SK-N-SH treated with all-trans-retinoic acid at 6 μM for 48 hours (cell line): ENCODE measurements at regions not wholly inside any gene's neighbourhood (a gene's known extent, or its start where the extent isn't known, plus 50 kb on each side); places are given as distances from the start of the nearest gene placed in this dataset.

ENCODE experiments used
- ATAC-seq: fragments of 200-7000 bp; cut with Tn5 transposase; 3 replicates; pipeline ENCODE4 v1.9.1; 2020; ENCODE audit warnings: mild to moderate bottlenecking, moderate library complexity
- BACH2 ChIP-seq: fragments of 250-450 bp; sonication (Bioruptor Pico); IDR thresholded peaks from 2 replicates; pipeline ENCODE4 v1.9.0; 2021; ENCODE audit warnings: mild to moderate bottlenecking, borderline replicate concordance
- CREB5 ChIP-seq: fragments of 250-450 bp; sonication (Bioruptor Pico); IDR thresholded peaks from 2 replicates; pipeline ENCODE4 v1.5.1; 2020; ENCODE audit warnings: low read depth, mild to moderate bottlenecking, moderate library complexity
- CSDC2 ChIP-seq: fragments of 250-450 bp; sonication (Bioruptor Pico); IDR thresholded peaks from 2 replicates; pipeline ENCODE4 v1.5.0; 2020; ENCODE audit warnings: mild to moderate bottlenecking, moderate library complexity
- CSRNP3 ChIP-seq: fragments of 250-450 bp; sonication (Bioruptor Pico); IDR thresholded peaks from 2 replicates; pipeline ENCODE4 v1.5.1; 2021; ENCODE audit warnings: mild to moderate bottlenecking, moderate library complexity
- ESRRG ChIP-seq: fragments of 250-450 bp; sonication (Bioruptor Pico); IDR thresholded peaks from 2 replicates; pipeline ENCODE4 v1.6.1; 2021; ENCODE audit warnings: mild to moderate bottlenecking
- GLIS3 ChIP-seq: fragments of 250-450 bp; sonication (Bioruptor Pico); IDR thresholded peaks from 2 replicates; pipeline ENCODE4 v1.5.0; 2020; ENCODE audit warnings: mild to moderate bottlenecking, moderate library complexity
- OSR1 ChIP-seq: fragments of 250-450 bp; sonication (Bioruptor Pico); IDR thresholded peaks from 2 replicates; pipeline ENCODE4 v1.8.0; 2022; ENCODE audit warnings: moderate library complexity, mild to moderate bottlenecking, inconsistent platforms
- POU6F1 ChIP-seq: fragments of 250-450 bp; sonication (Bioruptor Pico); IDR thresholded peaks from 2 replicates; pipeline ENCODE4 v1.8.0; 2021; ENCODE audit warnings: low read depth, mild to moderate bottlenecking, moderate library complexity, borderline replicate concordance
- PPARA ChIP-seq: fragments of 250-450 bp; sonication (Bioruptor Pico); IDR thresholded peaks from 2 replicates; pipeline ENCODE4 v1.5.0; 2020; ENCODE audit warnings: mild to moderate bottlenecking, borderline replicate concordance
- RARB ChIP-seq: fragments of 250-450 bp; sonication (Bioruptor Pico); IDR thresholded peaks from 2 replicates; pipeline ENCODE4 v1.8.0; 2021; ENCODE audit warnings: mild to moderate bottlenecking, moderate library complexity
- SNAI2 ChIP-seq: fragments of 250-450 bp; sonication (Bioruptor Pico); IDR thresholded peaks from 2 replicates; pipeline ENCODE4 v1.5.0; 2020; ENCODE audit warnings: mild to moderate bottlenecking, moderate library complexity
- TCF4 ChIP-seq: fragments of 250-450 bp; sonication (Bioruptor Pico); IDR thresholded peaks from 2 replicates; pipeline ENCODE4 v1.8.0; 2021; ENCODE audit warnings: mild to moderate bottlenecking, moderate library complexity, borderline replicate concordance
- ZC3H10 ChIP-seq: fragments of 250-450 bp; sonication (Bioruptor Pico); IDR thresholded peaks from 2 replicates; pipeline ENCODE4 v1.5.1; 2021; ENCODE audit warnings: mild to moderate bottlenecking, moderate library complexity
- ZFP3 ChIP-seq: fragments of 250-450 bp; sonication (Bioruptor Pico); IDR thresholded peaks from 2 replicates; pipeline ENCODE4 v1.5.0; 2020; ENCODE audit warnings: mild to moderate bottlenecking, moderate library complexity
- ZNF565 ChIP-seq: fragments of 450-650 bp; formaldehyde crosslinking; conservative IDR thresholded peaks from 2 replicates; pipeline ENCODE4 v1.5.0; 2020; ENCODE audit warnings: low read depth, mild to moderate bottlenecking, moderate library complexity
- TF ChIP-seq, protein P1 (sequence below): fragments of 250-450 bp; sonication (Bioruptor Pico); IDR thresholded peaks from 2 replicates; pipeline ENCODE4 v1.8.0; 2020; ENCODE audit warnings: mild to moderate bottlenecking, moderate library complexity, borderline replicate concordance
- TF ChIP-seq, protein P2 (sequence below): fragments of 250-450 bp; sonication (Bioruptor Pico); IDR thresholded peaks from 2 replicates; pipeline ENCODE4 v1.5.0; 2020; ENCODE audit warnings: mild to moderate bottlenecking, moderate library complexity

- no peak for ATAC-seq
- TF ChIP-seq ZC3H10 = no peak
- TF ChIP-seq TCF4 (CRISPR knock-in tag) = no peak
- TF ChIP-seq OSR1 (CRISPR knock-in tag) = no peak
- TF ChIP-seq GLIS3 (CRISPR knock-in tag) = no peak
- TF ChIP-seq POU6F1 = no peak
- TF ChIP-seq SNAI2 (CRISPR knock-in tag) = no peak
- no peak for TF ChIP-seq CSRNP3
- no peak for TF ChIP-seq ZNF565
- TF ChIP-seq ZFP3 (CRISPR knock-in tag) = no peak
- no peak for TF ChIP-seq ESRRG (CRISPR knock-in tag)
Measured at GRCh38 chr20:58094160-58094559, 134.3 kb downstream of the ANKRD60 start.

- no peak for ATAC-seq
- TF ChIP-seq TCF4 (CRISPR knock-in tag) = no peak
- no peak for TF ChIP-seq OSR1 (CRISPR knock-in tag)
- TF ChIP-seq, protein P1, sequence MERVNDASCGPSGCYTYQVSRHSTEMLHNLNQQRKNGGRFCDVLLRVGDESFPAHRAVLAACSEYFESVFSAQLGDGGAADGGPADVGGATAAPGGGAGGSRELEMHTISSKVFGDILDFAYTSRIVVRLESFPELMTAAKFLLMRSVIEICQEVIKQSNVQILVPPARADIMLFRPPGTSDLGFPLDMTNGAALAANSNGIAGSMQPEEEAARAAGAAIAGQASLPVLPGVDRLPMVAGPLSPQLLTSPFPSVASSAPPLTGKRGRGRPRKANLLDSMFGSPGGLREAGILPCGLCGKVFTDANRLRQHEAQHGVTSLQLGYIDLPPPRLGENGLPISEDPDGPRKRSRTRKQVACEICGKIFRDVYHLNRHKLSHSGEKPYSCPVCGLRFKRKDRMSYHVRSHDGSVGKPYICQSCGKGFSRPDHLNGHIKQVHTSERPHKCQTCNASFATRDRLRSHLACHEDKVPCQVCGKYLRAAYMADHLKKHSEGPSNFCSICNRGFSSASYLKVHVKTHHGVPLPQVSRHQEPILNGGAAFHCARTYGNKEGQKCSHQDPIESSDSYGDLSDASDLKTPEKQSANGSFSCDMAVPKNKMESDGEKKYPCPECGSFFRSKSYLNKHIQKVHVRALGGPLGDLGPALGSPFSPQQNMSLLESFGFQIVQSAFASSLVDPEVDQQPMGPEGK (CRISPR knock-in tag) = no peak
- TF ChIP-seq SNAI2 (CRISPR knock-in tag) = no peak
- TF ChIP-seq CSDC2 = no peak
- no peak for TF ChIP-seq POU6F1
- TF ChIP-seq, protein P2, sequence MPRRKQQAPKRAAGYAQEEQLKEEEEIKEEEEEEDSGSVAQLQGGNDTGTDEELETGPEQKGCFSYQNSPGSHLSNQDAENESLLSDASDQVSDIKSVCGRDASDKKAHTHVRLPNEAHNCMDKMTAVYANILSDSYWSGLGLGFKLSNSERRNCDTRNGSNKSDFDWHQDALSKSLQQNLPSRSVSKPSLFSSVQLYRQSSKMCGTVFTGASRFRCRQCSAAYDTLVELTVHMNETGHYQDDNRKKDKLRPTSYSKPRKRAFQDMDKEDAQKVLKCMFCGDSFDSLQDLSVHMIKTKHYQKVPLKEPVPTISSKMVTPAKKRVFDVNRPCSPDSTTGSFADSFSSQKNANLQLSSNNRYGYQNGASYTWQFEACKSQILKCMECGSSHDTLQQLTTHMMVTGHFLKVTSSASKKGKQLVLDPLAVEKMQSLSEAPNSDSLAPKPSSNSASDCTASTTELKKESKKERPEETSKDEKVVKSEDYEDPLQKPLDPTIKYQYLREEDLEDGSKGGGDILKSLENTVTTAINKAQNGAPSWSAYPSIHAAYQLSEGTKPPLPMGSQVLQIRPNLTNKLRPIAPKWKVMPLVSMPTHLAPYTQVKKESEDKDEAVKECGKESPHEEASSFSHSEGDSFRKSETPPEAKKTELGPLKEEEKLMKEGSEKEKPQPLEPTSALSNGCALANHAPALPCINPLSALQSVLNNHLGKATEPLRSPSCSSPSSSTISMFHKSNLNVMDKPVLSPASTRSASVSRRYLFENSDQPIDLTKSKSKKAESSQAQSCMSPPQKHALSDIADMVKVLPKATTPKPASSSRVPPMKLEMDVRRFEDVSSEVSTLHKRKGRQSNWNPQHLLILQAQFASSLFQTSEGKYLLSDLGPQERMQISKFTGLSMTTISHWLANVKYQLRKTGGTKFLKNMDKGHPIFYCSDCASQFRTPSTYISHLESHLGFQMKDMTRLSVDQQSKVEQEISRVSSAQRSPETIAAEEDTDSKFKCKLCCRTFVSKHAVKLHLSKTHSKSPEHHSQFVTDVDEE (CRISPR knock-in tag) = no peak
- TF ChIP-seq PPARA = no peak
- no peak for TF ChIP-seq RARB (CRISPR knock-in tag)
- no peak for TF ChIP-seq ZC3H10
- TF ChIP-seq, all 23 proteins: peak for 0
Measured at GRCh38 chr20:58092871-58093270, 135.6 kb downstream of the ANKRD60 start.

DNA sequence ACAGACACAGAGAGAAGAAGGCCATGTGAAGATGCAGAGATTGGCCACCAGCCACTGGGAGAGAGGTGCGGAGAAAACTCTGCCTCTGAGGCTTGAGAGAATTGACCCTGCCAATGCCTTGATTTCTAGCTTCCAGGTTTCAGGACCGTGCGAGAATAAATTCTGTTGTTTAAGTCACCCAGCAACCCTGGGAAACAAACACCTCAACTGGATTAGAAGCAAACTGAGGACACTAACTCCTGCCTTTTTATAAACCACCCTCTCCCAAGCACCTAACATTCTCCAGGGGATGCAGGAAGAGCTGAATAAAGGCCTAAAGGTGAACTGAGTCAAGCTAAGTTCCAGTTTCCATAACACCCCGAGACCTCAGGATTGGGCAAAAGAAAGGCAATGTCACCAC, 136.1 kb downstream of the ANKRD60 start:
- ATAC-seq = no peak

GRCh38 chr20:58091810-58092209, 136.6 kb downstream of the ANKRD60 start:
- ATAC-seq = no peak
- TF ChIP-seq ESRRG (CRISPR knock-in tag) (no peak), ZNF565 (no peak), POU6F1 (no peak), BACH2 (CRISPR knock-in tag) (no peak), GLIS3 (CRISPR knock-in tag) (no peak), SNAI2 (CRISPR knock-in tag) (no peak), CSDC2 (no peak), CREB5 (CRISPR knock-in tag) (no peak), TCF4 (CRISPR knock-in tag) (no peak), RARB (CRISPR knock-in tag) (no peak)
- TF ChIP-seq, protein P1 (CRISPR knock-in tag) = no peak

More for the DNA sequence above, 136.1 kb downstream of the ANKRD60 start:
- TF ChIP-seq CREB5 (CRISPR knock-in tag) = no peak
